Ovary (tissue), 1 donor: ENCODE measurements at regions not wholly inside any gene's neighbourhood (a gene's known extent, or its start where the extent isn't known, plus 50 kb on each side); places are given as distances from the start of the nearest gene placed in this dataset.

Experiments used
- EP300 ChIP-seq: sonication (generic); formaldehyde crosslinking; IDR thresholded peaks from one replicate; pipeline ENCODE4 v1.6.1; 2017; ENCODE audit warnings: antibody characterized with exemption
- POLR2A ChIP-seq: fragments of 450-650 bp; IDR thresholded peaks from one replicate; pipeline ENCODE4 v1.6.1; 2017; ENCODE audit warnings: antibody characterized with exemption, mild to moderate bottlenecking, moderate library complexity

DNA sequence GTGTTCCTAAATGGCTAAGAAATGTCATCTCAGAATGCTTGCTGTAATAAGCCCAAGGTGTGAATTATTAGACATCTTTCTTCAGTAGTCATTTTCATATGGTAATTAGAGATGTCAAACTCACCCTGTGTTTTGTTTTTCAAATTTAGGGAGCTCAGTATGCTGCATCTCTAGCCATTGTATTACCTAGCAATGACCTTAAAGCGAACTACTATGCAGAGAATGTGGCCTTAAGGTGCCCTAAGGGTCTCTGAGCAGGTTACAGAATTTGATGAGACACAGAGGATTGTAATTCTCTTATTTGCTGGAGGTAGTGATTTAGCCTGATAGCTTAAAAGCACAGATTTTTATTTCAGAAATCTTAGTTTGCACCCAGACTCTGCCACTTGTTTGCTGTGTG is 1052.6 kb upstream of the DDX18 start:
- TF ChIP-seq POLR2A = no peak
- no peak for TF ChIP-seq EP300
